ENCODE measurements at regions not wholly inside any gene's neighbourhood (a gene's known extent, or its start where the extent isn't known, plus 50 kb on each side); places are given as distances from the start of the nearest gene placed in this dataset.

DNA sequence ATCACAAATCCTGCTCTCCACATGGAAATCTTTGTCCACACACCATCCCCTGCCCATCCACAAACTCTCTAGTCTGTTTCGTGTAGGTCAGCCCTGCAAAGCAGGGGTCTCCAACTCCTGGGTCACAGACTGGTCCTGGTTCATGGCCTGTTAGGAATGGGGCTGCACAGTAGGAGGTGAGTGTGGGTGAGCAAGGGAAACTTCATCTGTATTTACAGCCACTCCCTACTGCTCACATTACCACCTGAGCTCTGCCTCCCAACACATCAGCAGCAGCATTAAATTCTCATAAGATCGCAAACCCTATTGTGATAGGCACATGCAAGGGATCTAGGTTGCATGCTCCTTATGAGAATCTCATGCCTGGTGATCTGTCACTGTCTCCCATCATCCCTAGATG, 242.1 kb downstream of the FGFR2 start:
- H3K4me1 ChIP-seq (ENCODE audit: control insufficient read depth, insufficient read depth, low read length) = no peaks in the 10 kb centered on the region
- no peak for ATAC-seq
- ChIA-PET RAD21 (ENCODE audit: unreplicated experiment) (no interaction called here), SMC1A (ENCODE audit: uncharacterized antibody, unreplicated experiment) (interaction anchor here (0.9 to 1.1 kb wide), 2 partner anchors 20 to 28 kb away, joined by 3 to 4 read pairs; no protein-coding TSS in a partner anchor), POLR2A (no interaction called here), CTCF (no interaction called here)
- H4K20me1 ChIP-seq (ENCODE audit: control insufficient read depth, insufficient read depth) = no peaks in the 10 kb centered on the region
- no peak overlapping the region for H3K4me3 ChIP-seq
- no peaks in the 10 kb centered on the region for H3K27me3 ChIP-seq (replicated peaks in 1 of 2; ENCODE audit: control insufficient read depth in 2 of 2, insufficient read depth in 2 of 2, low read length in 1 of 2)
- no peak overlapping the region for H3K9ac ChIP-seq (ENCODE audit: control insufficient read depth, insufficient read depth, low read length)
- no peaks in the 10 kb centered on the region for H3K79me2 ChIP-seq (ENCODE audit: control insufficient read depth, insufficient read depth, low read length)
- in situ Hi-C loops (cut with MboI) = no loop called here
- BruUV-seq (replicated peaks) = no TSS peak
- WGBS (ENCODE audit: insufficient coverage, insufficient replicate concordance, low lambda C conversion rate, missing lambda C conversion rate) = 15% methylated on average over 2 of the region's 2 CpGs
- DNase-seq (ENCODE audit: low read depth, low spot score) = no peak
- intact Hi-C loops (cut with micrococcal nuclease; ENCODE audit: unreplicated experiment) = no loop called here
- no peak for TF ChIP-seq PML (IDR thresholded peaks at IDR 0.05; ENCODE audit: low read length)
- TF ChIP-seq, protein P1, sequence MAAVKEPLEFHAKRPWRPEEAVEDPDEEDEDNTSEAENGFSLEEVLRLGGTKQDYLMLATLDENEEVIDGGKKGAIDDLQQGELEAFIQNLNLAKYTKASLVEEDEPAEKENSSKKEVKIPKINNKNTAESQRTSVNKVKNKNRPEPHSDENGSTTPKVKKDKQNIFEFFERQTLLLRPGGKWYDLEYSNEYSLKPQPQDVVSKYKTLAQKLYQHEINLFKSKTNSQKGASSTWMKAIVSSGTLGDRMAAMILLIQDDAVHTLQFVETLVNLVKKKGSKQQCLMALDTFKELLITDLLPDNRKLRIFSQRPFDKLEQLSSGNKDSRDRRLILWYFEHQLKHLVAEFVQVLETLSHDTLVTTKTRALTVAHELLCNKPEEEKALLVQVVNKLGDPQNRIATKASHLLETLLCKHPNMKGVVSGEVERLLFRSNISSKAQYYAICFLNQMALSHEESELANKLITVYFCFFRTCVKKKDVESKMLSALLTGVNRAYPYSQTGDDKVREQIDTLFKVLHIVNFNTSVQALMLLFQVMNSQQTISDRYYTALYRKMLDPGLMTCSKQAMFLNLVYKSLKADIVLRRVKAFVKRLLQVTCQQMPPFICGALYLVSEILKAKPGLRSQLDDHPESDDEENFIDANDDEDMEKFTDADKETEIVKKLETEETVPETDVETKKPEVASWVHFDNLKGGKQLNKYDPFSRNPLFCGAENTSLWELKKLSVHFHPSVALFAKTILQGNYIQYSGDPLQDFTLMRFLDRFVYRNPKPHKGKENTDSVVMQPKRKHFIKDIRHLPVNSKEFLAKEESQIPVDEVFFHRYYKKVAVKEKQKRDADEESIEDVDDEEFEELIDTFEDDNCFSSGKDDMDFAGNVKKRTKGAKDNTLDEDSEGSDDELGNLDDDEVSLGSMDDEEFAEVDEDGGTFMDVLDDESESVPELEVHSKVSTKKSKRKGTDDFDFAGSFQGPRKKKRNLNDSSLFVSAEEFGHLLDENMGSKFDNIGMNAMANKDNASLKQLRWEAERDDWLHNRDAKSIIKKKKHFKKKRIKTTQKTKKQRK (IDR thresholded peaks at IDR 0.05; ENCODE audit: low read depth, low read length) = no peak
- TF ChIP-seq CREB1 (IDR thresholded peaks at IDR 0.05; ENCODE audit: low read depth) = no peak
- no peaks in the 10 kb centered on the region; the same call in 2 of the 3 replicates for H3K9me3 ChIP-seq (replicated peaks; ENCODE audit: control insufficient read depth, insufficient read depth, low read length)
- no peak overlapping the region for H3K4me2 ChIP-seq (ENCODE audit: control insufficient read depth, insufficient read depth)
- no peak overlapping the region for H2AFZ ChIP-seq (ENCODE audit: control insufficient read depth, low read depth, low read length)
- H3K27ac ChIP-seq (ENCODE audit: control insufficient read depth, insufficient read depth) = no peak overlapping the region
- H3K36me3 ChIP-seq (ENCODE audit: control insufficient read depth in 2 of 2, insufficient read depth in 2 of 2, low read length in 1 of 2) = no peaks in the 10 kb centered on the region
- no peak for FAIRE-seq

DNA sequence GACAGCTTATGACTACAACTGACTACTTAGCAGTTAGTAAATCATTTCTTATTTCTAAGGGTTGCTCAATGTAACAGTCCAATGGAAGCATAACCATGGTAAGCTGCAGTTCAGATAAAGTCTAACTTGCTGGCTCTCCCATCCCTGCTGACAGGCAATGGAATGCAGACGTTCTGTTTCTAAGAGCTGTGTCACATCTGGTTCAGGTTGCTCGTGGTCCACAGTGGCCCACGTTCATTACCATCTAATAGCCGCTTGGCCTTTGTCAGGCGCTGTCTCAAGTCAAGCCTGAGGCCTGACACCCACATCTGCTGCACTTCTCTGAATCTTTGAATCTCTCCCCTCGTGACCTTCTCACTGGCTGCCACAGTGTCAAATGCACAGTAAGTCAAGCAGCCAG, 240.8 kb downstream of the FGFR2 start:
- Histone ChIP-seq H3K27me3 (replicated peaks in 1 of 2; ENCODE audit: control insufficient read depth in 2 of 2, insufficient read depth in 2 of 2, low read length in 1 of 2) (no peaks in the 10 kb centered on the region), H3K36me3 (ENCODE audit: control insufficient read depth in 2 of 2, insufficient read depth in 2 of 2, low read length in 1 of 2) (no peaks in the 10 kb centered on the region), H3K79me2 (ENCODE audit: control insufficient read depth, insufficient read depth, low read length) (no peaks in the 10 kb centered on the region), H3K4me3 (no peak overlapping the region), H3K9me3 (replicated peaks; ENCODE audit: control insufficient read depth, insufficient read depth, low read length) (no peaks in the 10 kb centered on the region), H3K4me2 (ENCODE audit: control insufficient read depth, insufficient read depth) (no peak overlapping the region), H4K20me1 (ENCODE audit: control insufficient read depth, insufficient read depth) (no peaks in the 10 kb centered on the region), H3K4me1 (ENCODE audit: control insufficient read depth, insufficient read depth, low read length) (no peaks in the 10 kb centered on the region), H2AFZ (ENCODE audit: control insufficient read depth, low read depth, low read length) (no peak overlapping the region), H3K27ac (ENCODE audit: control insufficient read depth, insufficient read depth) (no peak overlapping the region), H3K9ac (ENCODE audit: control insufficient read depth, insufficient read depth, low read length) (no peak overlapping the region)
- in situ Hi-C loops (cut with MboI) = no loop called here
- no TSS peak for BruUV-seq (replicated peaks)
- ChIA-PET RAD21 (ENCODE audit: unreplicated experiment) (no interaction called here), SMC1A (ENCODE audit: uncharacterized antibody, unreplicated experiment) (interaction anchor here (1.1 kb wide), 1 partner anchor 19 kb away, joined by 3 read pairs; no protein-coding TSS in a partner anchor), CTCF (no interaction called here), POLR2A (no interaction called here)
- FAIRE-seq = no peak
- ATAC-seq = no peak
- intact Hi-C loops (cut with micrococcal nuclease; ENCODE audit: unreplicated experiment) = no loop called here
- 7% methylated on average over 6 of the region's 6 CpGs for WGBS (ENCODE audit: insufficient coverage, insufficient replicate concordance, low lambda C conversion rate, missing lambda C conversion rate)
- DNase-seq (ENCODE audit: low read depth, low spot score) = no peak
- TF ChIP-seq HDAC2 (IDR thresholded peaks at IDR 0.05) (no peak), MXI1 (IDR thresholded peaks at IDR 0.05; ENCODE audit: low read depth, low read length) (no peak), KAT2A (conservative IDR thresholded peaks at IDR 0.05; ENCODE audit: control insufficient read depth, low read depth, low read length) (no peak), SMAD1 (IDR thresholded peaks at IDR 0.05; ENCODE audit: low read depth, partially characterized antibody) (no peak), SREBF1 (IDR thresholded peaks at IDR 0.05; ENCODE audit: low read length) (no peak), TCF12 (IDR thresholded peaks at IDR 0.05; ENCODE audit: low read depth, low read length) (no peak), MTA3 (IDR thresholded peaks at IDR 0.05; ENCODE audit: borderline replicate concordance, low read length) (no peak), CHD2 (IDR thresholded peaks at IDR 0.05; ENCODE audit: borderline replicate concordance, low read depth, low read length) (no peak), SPI1 (IDR thresholded peaks at IDR 0.05; ENCODE audit: borderline replicate concordance, insufficient read depth, low read depth, low read length) (no peak)
- TF ChIP-seq, protein P2, sequence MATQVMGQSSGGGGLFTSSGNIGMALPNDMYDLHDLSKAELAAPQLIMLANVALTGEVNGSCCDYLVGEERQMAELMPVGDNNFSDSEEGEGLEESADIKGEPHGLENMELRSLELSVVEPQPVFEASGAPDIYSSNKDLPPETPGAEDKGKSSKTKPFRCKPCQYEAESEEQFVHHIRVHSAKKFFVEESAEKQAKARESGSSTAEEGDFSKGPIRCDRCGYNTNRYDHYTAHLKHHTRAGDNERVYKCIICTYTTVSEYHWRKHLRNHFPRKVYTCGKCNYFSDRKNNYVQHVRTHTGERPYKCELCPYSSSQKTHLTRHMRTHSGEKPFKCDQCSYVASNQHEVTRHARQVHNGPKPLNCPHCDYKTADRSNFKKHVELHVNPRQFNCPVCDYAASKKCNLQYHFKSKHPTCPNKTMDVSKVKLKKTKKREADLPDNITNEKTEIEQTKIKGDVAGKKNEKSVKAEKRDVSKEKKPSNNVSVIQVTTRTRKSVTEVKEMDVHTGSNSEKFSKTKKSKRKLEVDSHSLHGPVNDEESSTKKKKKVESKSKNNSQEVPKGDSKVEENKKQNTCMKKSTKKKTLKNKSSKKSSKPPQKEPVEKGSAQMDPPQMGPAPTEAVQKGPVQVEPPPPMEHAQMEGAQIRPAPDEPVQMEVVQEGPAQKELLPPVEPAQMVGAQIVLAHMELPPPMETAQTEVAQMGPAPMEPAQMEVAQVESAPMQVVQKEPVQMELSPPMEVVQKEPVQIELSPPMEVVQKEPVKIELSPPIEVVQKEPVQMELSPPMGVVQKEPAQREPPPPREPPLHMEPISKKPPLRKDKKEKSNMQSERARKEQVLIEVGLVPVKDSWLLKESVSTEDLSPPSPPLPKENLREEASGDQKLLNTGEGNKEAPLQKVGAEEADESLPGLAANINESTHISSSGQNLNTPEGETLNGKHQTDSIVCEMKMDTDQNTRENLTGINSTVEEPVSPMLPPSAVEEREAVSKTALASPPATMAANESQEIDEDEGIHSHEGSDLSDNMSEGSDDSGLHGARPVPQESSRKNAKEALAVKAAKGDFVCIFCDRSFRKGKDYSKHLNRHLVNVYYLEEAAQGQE (IDR thresholded peaks at IDR 0.05; ENCODE audit: low read depth, low read length) = no peak

Data from GM12878 (cell line).